K562 (cell line): ENCODE measurements at regions not wholly inside any gene's neighbourhood (a gene's known extent, or its start where the extent isn't known, plus 50 kb on each side); places are given as distances from the start of the nearest gene placed in this dataset.

Experiments
- ATAC-seq: fragments of 200-7000 bp; cut with Tn5 transposase; 3 replicates; pipeline ENCODE4 v1.9.1; 2020; ENCODE audit warnings: moderate library complexity
- BruUV-seq: library from RNA; stranded (reverse); fragments of 400-500 nt; replicated peaks from 2 replicates; lab custom pipeline; 2021; lab: Mats Ljungman, UMichigan
- CTCF ChIA-PET: fragments of 300-600 bp; formaldehyde crosslinking; extraction: SDS; loops from one replicate; lab custom pipeline; 2021; ENCODE audit warnings: low intra/inter-chr PET ratio; lab: Yijun Ruan, JAX
- POLR2A ChIA-PET: fragments of 300-600, 350-650 bp; sonication (Branson Sonifier 250); formaldehyde crosslinking; extraction: SDS; loops from one replicate; lab custom pipeline; 2021; ENCODE audit warnings: antibody characterized with exemption, inconsistent platforms; lab: Yijun Ruan, JAX
- DNase-seq, 4 experiments: peaks; one replicate each; pipeline versions ENCODE4 v3.0.0 to v3.0.0-alpha.2; 2011 to 2018; ENCODE audit warnings: low spot score in 3 of 4, mixed read lengths in 3 of 4; ENCODE audit errors: extremely low read depth in 1 of 4
- FAIRE-seq: peaks from 2 replicates; lab custom pipeline; 2011; peaks lifted over from hg19 to GRCh38; lab: Jason Lieb, UNC
- H2AFZ ChIP-seq: 2 replicates; pipeline ENCODE4 v1.6.0; 2011; ENCODE audit warnings: low read depth, low read length, control low read depth, inconsistent platforms
- H3K27ac ChIP-seq: fragments of 200-600 bp; 3 replicates; pipeline ENCODE4 v1.8.0; 2011; ENCODE audit warnings: low read depth, mild to moderate bottlenecking, control low read depth, inconsistent platforms, low read length, moderate library complexity, mixed read lengths; ENCODE audit errors: extremely low read depth
- H3K27me3 ChIP-seq, 2 experiments: fragments of 300-600 bp in 1 of 2; 2 replicates in 1 of 2; 3 replicates in 1 of 2; pipeline versions ENCODE4 v1.6.0 to v1.8.0; 2011; ENCODE audit warnings: inconsistent platforms in 2 of 2, low read length in 2 of 2, mild to moderate bottlenecking in 1 of 2, mixed read lengths in 1 of 2, moderate library complexity in 1 of 2; ENCODE audit not compliant: control insufficient read depth in 2 of 2, insufficient read depth in 2 of 2
- H3K36me3 ChIP-seq: fragments of 300-600 bp; 3 replicates; pipeline ENCODE4 v1.8.0; 2011; ENCODE audit warnings: mild to moderate bottlenecking, low read length, inconsistent platforms; ENCODE audit not compliant: control insufficient read depth, insufficient read depth
- H3K4me1 ChIP-seq, 2 experiments: fragments of 200-600 bp in 1 of 2; replicated peaks in 1 of 2; 2 replicates in 1 of 2; 3 replicates in 1 of 2; pipeline versions ENCODE4 v1.5.1 to v1.8.0; 2011; ENCODE audit warnings: inconsistent platforms in 2 of 2, low read length in 2 of 2, mild to moderate bottlenecking in 1 of 2, mixed read lengths in 1 of 2, moderate library complexity in 1 of 2; ENCODE audit not compliant: control insufficient read depth in 2 of 2, insufficient read depth in 2 of 2
- H3K4me2 ChIP-seq: 2 replicates; pipeline ENCODE4 v1.6.1; 2011; ENCODE audit warnings: low read length, control low read depth, inconsistent platforms, mixed read lengths; ENCODE audit not compliant: insufficient read depth
- H3K4me3 ChIP-seq: fragments of 200-600 bp; sonication (generic), shearing (Covaris generic); 2 replicates; pipeline ENCODE4 v1.5.1; 2016; ENCODE audit warnings: control low read depth, inconsistent platforms
- H3K79me2 ChIP-seq: fragments of 200-600 bp; 3 replicates; pipeline ENCODE4 v1.8.0; 2011; ENCODE audit warnings: low read length, inconsistent platforms; ENCODE audit not compliant: control insufficient read depth, insufficient read depth
- H3K9ac ChIP-seq, 2 experiments: 2 replicates each; pipeline versions ENCODE4 v1.6.0 to v1.6.1; 2011; ENCODE audit warnings: low read depth in 2 of 2, low read length in 2 of 2, control low read depth in 1 of 2, inconsistent platforms in 1 of 2, mild to moderate bottlenecking in 1 of 2, mixed read lengths in 1 of 2; ENCODE audit not compliant: insufficient read depth in 1 of 2
- H3K9me1 ChIP-seq: one replicate; pipeline ENCODE4 v1.6.0; 2011; ENCODE audit warnings: inconsistent platforms, mild to moderate bottlenecking, low read length, moderate library complexity; ENCODE audit not compliant: control insufficient read depth, insufficient read depth
- H3K9me3 ChIP-seq: replicated peaks from 2 replicates; pipeline ENCODE4 v1.5.1; 2011; ENCODE audit warnings: low read depth, low read length, inconsistent platforms; ENCODE audit not compliant: control insufficient read depth, insufficient read depth
- H4K20me1 ChIP-seq: replicated peaks from 2 replicates; pipeline ENCODE4 v1.6.1; 2011; ENCODE audit warnings: low read length, inconsistent platforms, mixed read lengths; ENCODE audit not compliant: control insufficient read depth, insufficient read depth
- RNF2 ChIP-seq: sonication (generic); IDR thresholded peaks from 2 replicates; pipeline ENCODE4 v1.6.1; 2016
- WGBS: fragments of 100-300 bp; shearing (Covaris generic); methylation state at CpG from one replicate; pipeline ENCODE4 v1.1.6; 2016; ENCODE audit warnings: low coverage, mixed read lengths; ENCODE audit not compliant: insufficient coverage; ENCODE audit errors: missing lambda C conversion rate; 5-methylcytosine and 5-hydroxymethylcytosine counted together
- in situ Hi-C: fragments of 300-500 bp; cut with MboI; formaldehyde crosslinking; loops from 4 replicates; pipeline ENCODE4 v1.15.0; 2018; ENCODE audit warnings: inconsistent platforms, mixed read lengths
- intact Hi-C: fragments of 100-400 bp; cut with micrococcal nuclease; formaldehyde crosslinking; loops from 2 replicates; pipeline ENCODE4 v1.14.2; 2022
- TF ChIP-seq, protein P1 (sequence below), 2 experiments: fragments of 450-650 bp; formaldehyde crosslinking in 1 of 2; IDR thresholded peaks; 2 replicates each; pipeline versions ENCODE4 v1.4.0 to v1.6.1; 2014 to 2020; ENCODE audit warnings: mild to moderate bottlenecking in 2 of 2, borderline replicate concordance in 1 of 2, low read depth in 1 of 2
- TF ChIP-seq, protein P2 (sequence below): fragments of 250-450 bp; sonication (Bioruptor Pico); IDR thresholded peaks from 2 replicates; pipeline ENCODE4 v1.5.0; 2020; ENCODE audit warnings: mild to moderate bottlenecking, borderline replicate concordance

DNA sequence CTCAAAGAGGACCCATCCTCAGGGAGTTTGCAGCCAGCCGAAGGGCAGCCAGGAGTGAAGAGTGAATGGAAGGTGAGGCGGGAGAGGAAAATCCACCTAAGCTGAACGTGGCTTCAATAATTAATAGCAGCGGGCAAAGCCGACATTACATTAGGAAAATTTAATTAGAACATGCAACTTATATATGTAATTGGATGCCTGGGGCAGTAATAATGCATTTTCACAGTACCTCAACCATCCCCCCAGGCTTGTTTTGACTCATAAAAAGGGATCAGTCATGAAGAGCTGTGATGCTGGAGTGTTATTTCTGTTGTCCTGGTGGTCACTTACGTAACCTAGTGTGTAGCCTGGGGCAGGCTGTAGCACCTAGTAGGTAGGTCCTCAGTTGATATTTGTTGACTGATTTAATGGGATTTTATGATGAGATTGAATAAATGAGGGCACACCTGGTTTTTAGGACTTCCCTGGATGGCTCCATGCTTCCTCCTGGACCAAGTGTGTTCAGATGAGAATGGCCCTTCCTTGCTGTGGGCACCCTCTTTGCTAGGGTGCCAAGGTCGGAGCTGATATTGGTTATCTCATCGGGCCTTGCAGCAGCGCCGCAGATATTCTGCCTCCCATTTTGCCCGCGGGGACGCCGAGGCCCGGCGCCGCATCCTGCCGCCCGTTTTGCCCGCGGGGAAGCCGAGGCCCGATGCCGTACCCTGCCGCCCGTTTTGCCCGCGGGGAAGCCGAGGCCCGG is 128.8 kb downstream of the CDH26 start:
- CTCF ChIA-PET = no interaction called here
- no peak for TF ChIP-seq RNF2
- TF ChIP-seq, protein P1, sequence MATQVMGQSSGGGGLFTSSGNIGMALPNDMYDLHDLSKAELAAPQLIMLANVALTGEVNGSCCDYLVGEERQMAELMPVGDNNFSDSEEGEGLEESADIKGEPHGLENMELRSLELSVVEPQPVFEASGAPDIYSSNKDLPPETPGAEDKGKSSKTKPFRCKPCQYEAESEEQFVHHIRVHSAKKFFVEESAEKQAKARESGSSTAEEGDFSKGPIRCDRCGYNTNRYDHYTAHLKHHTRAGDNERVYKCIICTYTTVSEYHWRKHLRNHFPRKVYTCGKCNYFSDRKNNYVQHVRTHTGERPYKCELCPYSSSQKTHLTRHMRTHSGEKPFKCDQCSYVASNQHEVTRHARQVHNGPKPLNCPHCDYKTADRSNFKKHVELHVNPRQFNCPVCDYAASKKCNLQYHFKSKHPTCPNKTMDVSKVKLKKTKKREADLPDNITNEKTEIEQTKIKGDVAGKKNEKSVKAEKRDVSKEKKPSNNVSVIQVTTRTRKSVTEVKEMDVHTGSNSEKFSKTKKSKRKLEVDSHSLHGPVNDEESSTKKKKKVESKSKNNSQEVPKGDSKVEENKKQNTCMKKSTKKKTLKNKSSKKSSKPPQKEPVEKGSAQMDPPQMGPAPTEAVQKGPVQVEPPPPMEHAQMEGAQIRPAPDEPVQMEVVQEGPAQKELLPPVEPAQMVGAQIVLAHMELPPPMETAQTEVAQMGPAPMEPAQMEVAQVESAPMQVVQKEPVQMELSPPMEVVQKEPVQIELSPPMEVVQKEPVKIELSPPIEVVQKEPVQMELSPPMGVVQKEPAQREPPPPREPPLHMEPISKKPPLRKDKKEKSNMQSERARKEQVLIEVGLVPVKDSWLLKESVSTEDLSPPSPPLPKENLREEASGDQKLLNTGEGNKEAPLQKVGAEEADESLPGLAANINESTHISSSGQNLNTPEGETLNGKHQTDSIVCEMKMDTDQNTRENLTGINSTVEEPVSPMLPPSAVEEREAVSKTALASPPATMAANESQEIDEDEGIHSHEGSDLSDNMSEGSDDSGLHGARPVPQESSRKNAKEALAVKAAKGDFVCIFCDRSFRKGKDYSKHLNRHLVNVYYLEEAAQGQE (IDR thresholded peaks at IDR 0.05; ENCODE audit: borderline replicate concordance) = no peak
- TF ChIP-seq, protein P1 (CRISPR knock-in tag; IDR thresholded peaks at IDR 0.05; ENCODE audit: low read depth) = no peak
- TF ChIP-seq, protein P2, sequence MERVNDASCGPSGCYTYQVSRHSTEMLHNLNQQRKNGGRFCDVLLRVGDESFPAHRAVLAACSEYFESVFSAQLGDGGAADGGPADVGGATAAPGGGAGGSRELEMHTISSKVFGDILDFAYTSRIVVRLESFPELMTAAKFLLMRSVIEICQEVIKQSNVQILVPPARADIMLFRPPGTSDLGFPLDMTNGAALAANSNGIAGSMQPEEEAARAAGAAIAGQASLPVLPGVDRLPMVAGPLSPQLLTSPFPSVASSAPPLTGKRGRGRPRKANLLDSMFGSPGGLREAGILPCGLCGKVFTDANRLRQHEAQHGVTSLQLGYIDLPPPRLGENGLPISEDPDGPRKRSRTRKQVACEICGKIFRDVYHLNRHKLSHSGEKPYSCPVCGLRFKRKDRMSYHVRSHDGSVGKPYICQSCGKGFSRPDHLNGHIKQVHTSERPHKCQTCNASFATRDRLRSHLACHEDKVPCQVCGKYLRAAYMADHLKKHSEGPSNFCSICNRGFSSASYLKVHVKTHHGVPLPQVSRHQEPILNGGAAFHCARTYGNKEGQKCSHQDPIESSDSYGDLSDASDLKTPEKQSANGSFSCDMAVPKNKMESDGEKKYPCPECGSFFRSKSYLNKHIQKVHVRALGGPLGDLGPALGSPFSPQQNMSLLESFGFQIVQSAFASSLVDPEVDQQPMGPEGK (CRISPR knock-in tag) = no peak
- TF ChIP-seq, all 486 proteins: peak for 0
- ATAC-seq (no peak), DNase-seq (no peak), FAIRE-seq (no peak)
- no peak overlapping the region for H3K9ac ChIP-seq
- in situ Hi-C loops (no loop called here), intact Hi-C loops (no loop called here)
- no TSS peak for BruUV-seq
- POLR2A ChIA-PET = no interaction called here
- peaks cover 20 to 33% of the 10 kb centered on the region in 2 experiments for H3K27me3 ChIP-seq
- 2% methylated on average over 19 of the region's 30 CpGs for whole genome bisulfite sequencing
- no peak overlapping the region for H2AFZ ChIP-seq
- H3K36me3 ChIP-seq = no peaks in the 10 kb centered on the region
- no peaks in the 10 kb centered on the region for H3K79me2 ChIP-seq
- H3K4me2 ChIP-seq = no peak overlapping the region
- no peak overlapping the region for H3K4me3 ChIP-seq
- H3K4me1 ChIP-seq = 0 out of 5 replicates have a peak, but pooled peaks cover 0 to 3% of the 10 kb centered on the region in 2 experiments
- H4K20me1 ChIP-seq = 0 out of 2 replicates have a peak, but pooled peaks cover 5% of the 10 kb centered on the region
- no peak overlapping the region for H3K27ac ChIP-seq
- no peaks in the 10 kb centered on the region for H3K9me1 ChIP-seq
- no peaks in the 10 kb centered on the region for H3K9me3 ChIP-seq
